ENCODE measurements at regions not wholly inside any gene's neighbourhood (a gene's known extent, or its start where the extent isn't known, plus 50 kb on each side); places are given as distances from the start of the nearest gene placed in this dataset.

DNA sequence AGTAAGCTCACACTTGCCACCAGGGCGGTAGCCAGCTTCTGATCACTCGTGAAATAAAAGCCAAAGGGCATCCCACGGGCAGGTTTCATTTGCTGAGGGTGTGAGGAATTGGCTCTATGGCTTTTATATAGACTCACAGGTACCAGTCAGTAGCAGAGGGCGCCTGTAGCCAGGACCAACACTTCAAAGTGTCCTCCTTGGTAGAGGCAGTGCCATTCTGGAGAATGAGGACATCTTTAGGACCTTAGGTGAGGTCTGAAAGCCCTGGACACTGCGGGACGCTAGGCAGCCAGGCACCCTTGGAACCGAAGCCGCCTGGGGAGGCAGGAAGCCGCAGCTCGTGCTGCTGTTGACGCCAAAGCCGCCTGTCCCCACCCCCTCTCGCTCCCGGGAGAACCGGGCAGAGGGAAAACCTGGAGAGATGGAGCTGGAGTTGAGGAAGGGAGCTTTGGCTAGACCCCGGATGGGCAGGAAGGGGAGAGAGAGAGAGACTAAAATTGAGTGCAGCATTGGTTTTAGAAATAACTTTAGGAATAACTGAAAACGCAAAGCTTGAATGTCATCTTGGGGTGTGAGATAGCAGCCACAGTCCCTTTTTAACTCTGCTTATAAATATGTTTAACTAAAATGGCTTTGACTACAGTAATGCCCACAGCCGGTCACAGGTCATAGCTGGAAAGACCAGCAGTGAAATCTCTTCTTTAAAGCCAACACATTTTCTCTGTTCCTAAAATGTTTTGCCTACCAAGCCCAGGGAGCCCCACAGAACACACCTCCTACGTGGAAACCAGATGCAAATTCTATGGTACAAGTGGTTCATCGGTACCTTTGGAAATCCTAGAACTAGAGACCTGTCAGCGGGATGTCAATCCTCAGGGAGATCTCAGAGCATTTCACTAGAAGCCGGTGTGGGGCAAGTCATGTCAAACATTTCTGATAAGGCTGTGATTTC lies 128.5 kb upstream of the CDYL start:
- Histone ChIP-seq H3K9me3 (no peaks in the 10 kb centered on the region), H3K27me3 (no peaks in the 10 kb centered on the region), H3K4me3 (peak overlapping the region; percentile 20 to 39 (median 36)), H3K36me3 (no peaks in the 10 kb centered on the region), H3K27ac (peak overlapping the region in 3 of 5 donors; percentile 20 to 77 (median 27)), H3K4me1 (peaks cover 0 to 12% (median 9%) of the 10 kb centered on the region in 4 donors)
- peak; percentile 72 to 91 for DNase-seq
- peak; percentile 49 to 91 (median 84) for TF ChIP-seq POLR2AphosphoS5 (IDR thresholded peaks at IDR 0.05)
- TF ChIP-seq, protein P1, sequence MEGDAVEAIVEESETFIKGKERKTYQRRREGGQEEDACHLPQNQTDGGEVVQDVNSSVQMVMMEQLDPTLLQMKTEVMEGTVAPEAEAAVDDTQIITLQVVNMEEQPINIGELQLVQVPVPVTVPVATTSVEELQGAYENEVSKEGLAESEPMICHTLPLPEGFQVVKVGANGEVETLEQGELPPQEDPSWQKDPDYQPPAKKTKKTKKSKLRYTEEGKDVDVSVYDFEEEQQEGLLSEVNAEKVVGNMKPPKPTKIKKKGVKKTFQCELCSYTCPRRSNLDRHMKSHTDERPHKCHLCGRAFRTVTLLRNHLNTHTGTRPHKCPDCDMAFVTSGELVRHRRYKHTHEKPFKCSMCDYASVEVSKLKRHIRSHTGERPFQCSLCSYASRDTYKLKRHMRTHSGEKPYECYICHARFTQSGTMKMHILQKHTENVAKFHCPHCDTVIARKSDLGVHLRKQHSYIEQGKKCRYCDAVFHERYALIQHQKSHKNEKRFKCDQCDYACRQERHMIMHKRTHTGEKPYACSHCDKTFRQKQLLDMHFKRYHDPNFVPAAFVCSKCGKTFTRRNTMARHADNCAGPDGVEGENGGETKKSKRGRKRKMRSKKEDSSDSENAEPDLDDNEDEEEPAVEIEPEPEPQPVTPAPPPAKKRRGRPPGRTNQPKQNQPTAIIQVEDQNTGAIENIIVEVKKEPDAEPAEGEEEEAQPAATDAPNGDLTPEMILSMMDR (IDR thresholded peaks at IDR 0.05): no peak
- 13 to 17% (median 15%) methylated on average over 22 of the region's 22 CpGs for WGBS, 5 donors
- intact Hi-C loops (cut with DNase I; ENCODE audit: low total_unique reads): no loop called here

DNA sequence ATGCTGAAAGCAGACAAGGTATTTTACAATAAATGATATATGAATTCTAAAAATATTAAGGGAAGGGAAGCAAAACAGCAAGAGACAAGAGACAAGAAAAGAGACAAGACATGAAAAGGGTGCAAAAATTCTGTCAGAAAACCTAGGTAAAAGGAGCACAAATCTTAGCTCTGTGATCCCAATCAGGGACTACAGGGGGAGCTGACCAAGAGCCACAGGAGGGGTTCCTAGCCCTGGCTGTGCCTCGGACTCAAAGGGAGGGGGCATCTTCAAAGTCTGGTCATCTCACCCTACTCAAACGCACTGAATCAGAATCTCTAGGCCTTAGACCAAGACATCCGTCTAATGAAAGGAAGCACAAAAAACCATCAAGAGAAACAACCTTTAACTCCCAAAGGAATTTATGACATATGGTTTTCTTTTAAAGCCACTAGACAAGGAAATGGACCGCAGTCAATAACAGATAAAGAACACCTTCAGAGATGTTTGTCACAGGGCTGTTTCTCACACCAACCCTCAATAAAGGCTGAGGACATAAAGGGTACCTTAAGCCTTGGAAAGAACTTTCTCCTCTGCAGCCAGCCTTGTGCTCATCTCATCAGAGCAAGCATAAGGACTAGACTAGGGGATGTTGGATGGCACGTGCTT lies 130.4 kb upstream of the CDYL start:
- Histone ChIP-seq H3K4me1 (peaks cover 0 to 12% (median 9%) of the 10 kb centered on the region in 4 donors), H3K9me3 (no peaks in the 10 kb centered on the region), H3K27me3 (no peaks in the 10 kb centered on the region), H3K4me3 (no peak overlapping the region), H3K27ac (no peak overlapping the region), H3K36me3 (no peaks in the 10 kb centered on the region)
- no peak for TF ChIP-seq POLR2A (IDR thresholded peaks at IDR 0.05)
- TF ChIP-seq EP300 (IDR thresholded peaks at IDR 0.05): no peak
- TF ChIP-seq, protein P1 (IDR thresholded peaks at IDR 0.05): no peak
- no peak for DNase-seq
- WGBS, 5 donors: 66 to 76% (median 71%) methylated on average over 5 of the region's 5 CpGs
- intact Hi-C loops (cut with DNase I; ENCODE audit: low total_unique reads): no loop called here

DNA sequence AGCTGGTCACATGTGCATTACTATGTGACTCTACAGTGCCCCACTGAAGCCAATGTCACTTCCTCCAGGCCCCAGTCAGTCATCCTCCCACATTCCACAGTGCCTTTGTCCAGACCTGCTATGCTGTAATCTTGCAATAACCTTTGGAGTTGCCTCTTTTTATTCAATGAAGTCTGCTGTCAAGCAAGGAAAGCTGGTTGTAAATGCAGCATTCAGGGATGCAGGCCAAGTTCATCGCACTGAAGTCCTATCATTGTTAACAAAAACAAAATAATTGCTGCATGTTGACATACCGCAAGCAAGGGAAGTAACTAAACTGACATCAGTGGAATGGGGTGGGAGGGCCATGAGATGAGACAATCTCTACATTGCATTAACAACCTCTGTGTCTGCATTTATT lies 131.2 kb upstream of the CDYL start:
- H3K27ac ChIP-seq: no peak overlapping the region
- WGBS, 5 donors: 71 to 81% (median 73%) methylated on average over 2 of the region's 2 CpGs
- no peaks in the 10 kb centered on the region for H3K27me3 ChIP-seq
- TF ChIP-seq EP300 (IDR thresholded peaks at IDR 0.05) (no peak), POLR2AphosphoS5 (IDR thresholded peaks at IDR 0.05) (no peak), POLR2A (IDR thresholded peaks at IDR 0.05) (no peak)
- TF ChIP-seq, protein P1 (IDR thresholded peaks at IDR 0.05): no peak
- no peak overlapping the region for H3K4me3 ChIP-seq
- intact Hi-C loops (cut with DNase I; ENCODE audit: low total_unique reads): no loop called here
- H3K9me3 ChIP-seq: no peaks in the 10 kb centered on the region
- H3K36me3 ChIP-seq: no peaks in the 10 kb centered on the region
- peaks cover 0 to 12% (median 9%) of the 10 kb centered on the region in 4 donors for H3K4me1 ChIP-seq
- DNase-seq: peak in 1 of 2 donors; percentile 9

DNA sequence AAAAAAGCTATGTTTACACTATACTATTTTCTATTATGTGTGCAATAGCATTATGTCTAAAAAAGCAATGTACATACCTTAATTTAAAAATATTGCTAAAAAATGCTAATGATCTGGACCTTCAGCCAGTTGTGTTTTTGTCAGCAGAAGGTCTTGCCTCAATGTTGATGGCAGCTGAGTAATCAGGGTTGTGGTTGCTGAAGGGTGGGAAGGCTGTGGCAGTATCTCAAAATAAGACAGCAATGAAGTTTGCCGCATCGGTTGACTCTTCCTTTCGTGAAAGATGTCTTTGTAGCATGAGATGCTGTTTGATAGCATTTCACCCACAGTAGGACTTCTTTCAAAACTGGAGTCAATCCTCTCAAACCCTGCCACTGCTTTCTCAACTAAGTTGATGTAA lies 134.7 kb upstream of the CDYL start:
- intact Hi-C loops (cut with DNase I; ENCODE audit: low total_unique reads): no loop called here
- no peaks in the 10 kb centered on the region for H3K9me3 ChIP-seq
- WGBS, 5 donors: 95 to 100% (median 96%) methylated on average over 3 of the region's 3 CpGs
- DNase-seq: no peak
- H3K27ac ChIP-seq: no peak overlapping the region
- no peaks in the 10 kb centered on the region for H3K36me3 ChIP-seq
- TF ChIP-seq POLR2AphosphoS5 (IDR thresholded peaks at IDR 0.05) (no peak), POLR2A (IDR thresholded peaks at IDR 0.05) (no peak), EP300 (IDR thresholded peaks at IDR 0.05) (no peak)
- TF ChIP-seq, protein P1 (IDR thresholded peaks at IDR 0.05): no peak
- H3K27me3 ChIP-seq: no peaks in the 10 kb centered on the region
- H3K4me1 ChIP-seq: no peaks in the 10 kb centered on the region
- H3K4me3 ChIP-seq: no peak overlapping the region

All from stomach (tissue), 8 donors.